ENCODE measurements at regions not wholly inside any gene's neighbourhood (a gene's known extent, or its start where the extent isn't known, plus 50 kb on each side); places are given as distances from the start of the nearest gene placed in this dataset.

DNA sequence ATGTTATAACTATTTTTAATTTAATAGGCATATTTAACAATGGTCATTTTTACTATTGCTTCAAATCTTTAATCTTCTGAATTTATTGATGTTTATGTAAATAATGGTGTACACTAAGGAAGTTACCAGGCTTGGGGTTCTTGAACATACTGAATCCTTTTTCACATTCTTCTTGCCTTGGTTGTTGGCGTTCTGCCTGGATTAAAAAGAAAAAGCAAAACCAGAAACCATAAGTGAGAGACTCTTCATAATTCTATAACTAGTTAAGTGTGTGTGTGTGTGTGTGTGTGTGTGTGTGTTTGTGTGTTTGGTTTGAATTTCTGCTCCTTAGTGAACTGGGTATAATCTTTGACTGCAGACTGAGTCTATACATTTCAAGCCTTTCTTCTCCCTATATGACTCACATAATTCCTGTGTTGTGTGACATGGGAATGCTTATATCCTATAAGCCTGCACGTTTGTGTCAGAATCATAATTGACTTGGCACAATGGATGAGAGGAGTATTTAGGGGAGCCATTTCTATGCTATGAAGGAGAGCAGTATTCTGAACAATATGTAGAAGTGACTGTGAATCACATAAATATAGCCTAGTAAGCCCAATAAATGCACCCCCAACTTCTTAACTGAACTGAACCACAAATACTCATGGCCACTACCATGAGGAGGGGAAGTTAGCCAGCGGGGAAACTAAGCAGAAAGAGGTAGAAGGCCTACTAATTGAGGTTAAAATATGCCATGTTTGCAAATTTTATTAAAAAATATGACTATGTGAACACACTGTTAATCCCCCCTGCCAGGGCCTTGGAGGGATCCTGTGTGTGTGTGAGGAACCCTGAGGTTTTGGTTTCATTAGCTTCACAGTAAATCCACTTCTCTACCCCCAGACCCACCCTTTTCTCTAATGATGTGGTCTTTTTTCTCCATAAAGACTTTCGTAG is 425.5 kb downstream of the BCKDHB start:
- no peaks in the 10 kb centered on the region for H3K36me3 ChIP-seq (ENCODE audit: insufficient read depth, low read length)

DNA sequence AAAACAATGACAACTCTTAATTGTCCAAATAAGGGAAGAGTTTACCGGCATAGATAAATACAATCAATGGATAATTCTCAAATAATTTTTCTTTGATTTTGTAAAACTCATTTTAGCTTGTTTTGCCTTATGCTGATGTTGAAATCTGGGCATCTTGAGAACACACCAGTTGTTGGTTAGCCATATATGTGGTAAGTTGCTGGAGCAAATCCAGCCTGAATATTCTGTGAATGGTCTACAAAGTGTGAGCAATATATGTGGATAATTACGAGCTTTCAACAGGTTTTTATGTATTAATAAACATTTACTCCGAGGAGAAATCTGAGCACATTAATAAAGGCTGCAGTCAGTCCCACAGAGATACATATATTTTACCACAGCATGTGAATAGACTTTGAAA is 423.6 kb downstream of the BCKDHB start:
- Histone ChIP-seq H3K27me3 (ENCODE audit: insufficient read depth, low read length) (no peaks in the 10 kb centered on the region), H3K4me2 (ENCODE audit: low read length) (no peak overlapping the region), H3K9me2 (ENCODE audit: low read depth, low read length) (no peaks in the 10 kb centered on the region), H3K4me3 (ENCODE audit: low read depth, low read length, poor library complexity, severe bottlenecking) (no peak overlapping the region), H3K27ac (ENCODE audit: low read depth, low read length, poor library complexity, severe bottlenecking) (no peak overlapping the region), H2AFZ (ENCODE audit: low read length) (no peak overlapping the region), H3K4me1 (ENCODE audit: insufficient read depth, low read length, severe bottlenecking) (no peaks in the 10 kb centered on the region), H3K36me3 (ENCODE audit: insufficient read depth, low read length) (no peaks in the 10 kb centered on the region), H3F3A (ENCODE audit: insufficient read depth, low read length) (no peaks in the 10 kb centered on the region), H4K20me1 (ENCODE audit: insufficient read depth, low read length) (no peaks in the 10 kb centered on the region), H3K79me2 (ENCODE audit: insufficient read depth, low read length) (no peaks in the 10 kb centered on the region), H3K9me3 (ENCODE audit: low read length) (no peaks in the 10 kb centered on the region), H3K9ac (ENCODE audit: low read length) (no peak overlapping the region)
- TF ChIP-seq, protein P1, sequence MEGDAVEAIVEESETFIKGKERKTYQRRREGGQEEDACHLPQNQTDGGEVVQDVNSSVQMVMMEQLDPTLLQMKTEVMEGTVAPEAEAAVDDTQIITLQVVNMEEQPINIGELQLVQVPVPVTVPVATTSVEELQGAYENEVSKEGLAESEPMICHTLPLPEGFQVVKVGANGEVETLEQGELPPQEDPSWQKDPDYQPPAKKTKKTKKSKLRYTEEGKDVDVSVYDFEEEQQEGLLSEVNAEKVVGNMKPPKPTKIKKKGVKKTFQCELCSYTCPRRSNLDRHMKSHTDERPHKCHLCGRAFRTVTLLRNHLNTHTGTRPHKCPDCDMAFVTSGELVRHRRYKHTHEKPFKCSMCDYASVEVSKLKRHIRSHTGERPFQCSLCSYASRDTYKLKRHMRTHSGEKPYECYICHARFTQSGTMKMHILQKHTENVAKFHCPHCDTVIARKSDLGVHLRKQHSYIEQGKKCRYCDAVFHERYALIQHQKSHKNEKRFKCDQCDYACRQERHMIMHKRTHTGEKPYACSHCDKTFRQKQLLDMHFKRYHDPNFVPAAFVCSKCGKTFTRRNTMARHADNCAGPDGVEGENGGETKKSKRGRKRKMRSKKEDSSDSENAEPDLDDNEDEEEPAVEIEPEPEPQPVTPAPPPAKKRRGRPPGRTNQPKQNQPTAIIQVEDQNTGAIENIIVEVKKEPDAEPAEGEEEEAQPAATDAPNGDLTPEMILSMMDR (IDR thresholded peaks at IDR 0.05; ENCODE audit: low read length) = no peak
- TF ChIP-seq EZH2 (IDR thresholded peaks at IDR 0.05; ENCODE audit: borderline replicate concordance, low read length) = no peak

More for the DNA sequence above, 425.5 kb downstream of the BCKDHB start:
- no peaks in the 10 kb centered on the region for H3K79me2 ChIP-seq (ENCODE audit: insufficient read depth, low read length)
- TF ChIP-seq, protein P1 (IDR thresholded peaks at IDR 0.05; ENCODE audit: low read length) = no peak
- TF ChIP-seq EZH2 (IDR thresholded peaks at IDR 0.05; ENCODE audit: borderline replicate concordance, low read length) = no peak
- no peaks in the 10 kb centered on the region for H3K9me2 ChIP-seq (ENCODE audit: low read depth, low read length)
- H3K9me3 ChIP-seq (ENCODE audit: low read length) = no peaks in the 10 kb centered on the region
- H4K20me1 ChIP-seq (ENCODE audit: insufficient read depth, low read length) = no peaks in the 10 kb centered on the region
- H3K4me2 ChIP-seq (ENCODE audit: low read length) = no peak overlapping the region
- H3F3A ChIP-seq (ENCODE audit: insufficient read depth, low read length) = no peaks in the 10 kb centered on the region
- H3K4me3 ChIP-seq (ENCODE audit: low read depth, low read length, poor library complexity, severe bottlenecking) = no peak overlapping the region
- H3K4me1 ChIP-seq (ENCODE audit: insufficient read depth, low read length, severe bottlenecking) = no peaks in the 10 kb centered on the region
- no peak overlapping the region for H3K27ac ChIP-seq (ENCODE audit: low read depth, low read length, poor library complexity, severe bottlenecking)
- H3K27me3 ChIP-seq (ENCODE audit: insufficient read depth, low read length) = no peaks in the 10 kb centered on the region
- no peak overlapping the region for H2AFZ ChIP-seq (ENCODE audit: low read length)
- H3K9ac ChIP-seq (ENCODE audit: low read length) = no peak overlapping the region

DNA sequence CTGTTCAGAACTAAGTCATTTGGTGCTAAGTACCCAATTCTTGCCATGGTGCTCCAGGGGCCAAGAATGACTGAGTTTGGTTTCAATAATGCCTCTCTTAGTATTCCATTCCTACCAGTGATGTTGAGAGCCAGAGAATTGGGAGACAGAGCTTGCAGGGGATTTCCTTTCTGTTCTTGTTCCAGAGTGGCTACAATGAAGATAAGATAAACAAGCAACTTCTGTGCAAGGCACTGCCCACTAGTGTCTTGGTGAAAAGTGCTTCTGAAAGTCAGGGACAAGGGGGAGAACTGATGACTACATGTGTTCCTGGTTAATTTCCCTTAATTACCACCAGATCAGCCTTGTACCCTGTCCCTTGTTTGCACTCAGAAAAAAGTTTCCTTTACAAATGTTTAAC is 421.6 kb downstream of the BCKDHB start:
- Histone ChIP-seq H3K79me2 (ENCODE audit: insufficient read depth, low read length) (no peaks in the 10 kb centered on the region), H3K27me3 (ENCODE audit: insufficient read depth, low read length) (no peaks in the 10 kb centered on the region), H3K27ac (ENCODE audit: low read depth, low read length, poor library complexity, severe bottlenecking) (no peak overlapping the region), H2AFZ (ENCODE audit: low read length) (no peak overlapping the region), H3K9me3 (ENCODE audit: low read length) (no peaks in the 10 kb centered on the region), H3K9me2 (ENCODE audit: low read depth, low read length) (no peaks in the 10 kb centered on the region), H3K9ac (ENCODE audit: low read length) (no peak overlapping the region), H3K4me3 (ENCODE audit: low read depth, low read length, poor library complexity, severe bottlenecking) (no peak overlapping the region), H4K20me1 (ENCODE audit: insufficient read depth, low read length) (no peaks in the 10 kb centered on the region), H3K4me1 (ENCODE audit: insufficient read depth, low read length, severe bottlenecking) (no peaks in the 10 kb centered on the region), H3K4me2 (ENCODE audit: low read length) (no peak overlapping the region), H3K36me3 (ENCODE audit: insufficient read depth, low read length) (no peaks in the 10 kb centered on the region), H3F3A (ENCODE audit: insufficient read depth, low read length) (no peaks in the 10 kb centered on the region)
- no peak for TF ChIP-seq EZH2 (IDR thresholded peaks at IDR 0.05; ENCODE audit: borderline replicate concordance, low read length)
- TF ChIP-seq, protein P1 (IDR thresholded peaks at IDR 0.05; ENCODE audit: low read length) = no peak

Data from OCI-LY1 (cell line).